Panc1 (cell line): ENCODE measurements at regions not wholly inside any gene's neighbourhood (a gene's known extent, or its start where the extent isn't known, plus 50 kb on each side); places are given as distances from the start of the nearest gene placed in this dataset.

Source experiments
- ATAC-seq: fragments of 200-7000 bp; cut with Tn5 transposase; 2 replicates; pipeline ENCODE4 v1.9.1; 2020; ENCODE audit warnings: mild to moderate bottlenecking, moderate library complexity
- BruUV-seq: library from RNA; stranded (reverse); fragments of 400-500 nt; replicated peaks from 2 replicates; lab custom pipeline; 2021; lab: Mats Ljungman, UMichigan
- CTCF ChIA-PET: fragments of 300-600 bp; sonication (Branson Sonifier 250); formaldehyde crosslinking; loops from one replicate; lab custom pipeline; 2022; ENCODE audit warnings: antibody characterized with exemption; lab: Charles Lee
- POLR2A ChIA-PET: fragments of 300-600 bp; sonication (Branson Sonifier 250); formaldehyde crosslinking; loops from one replicate; lab custom pipeline; 2022; ENCODE audit warnings: antibody characterized with exemption; lab: Charles Lee
- DNase-seq: peaks from one replicate; pipeline ENCODE4 v3.0.0-alpha.2; 2010; ENCODE audit warnings: low read depth, low spot score
- H3K27ac ChIP-seq: 2 replicates; pipeline ENCODE4 v1.5.1; 2011; ENCODE audit warnings: mild to moderate bottlenecking, low read length, inconsistent platforms
- H3K27me3 ChIP-seq: fragments of 200-500 bp; sonication (Bioruptor generic); 2 replicates; pipeline ENCODE4 v1.6.0; 2014; ENCODE audit warnings: low read length, inconsistent platforms; ENCODE audit not compliant: control insufficient read depth, insufficient read depth
- H3K36me3 ChIP-seq: fragments of 200-500 bp; sonication (Bioruptor generic); 2 replicates; pipeline ENCODE4 v1.5.1; 2014; ENCODE audit warnings: inconsistent platforms, mild to moderate bottlenecking, low read length, moderate library complexity; ENCODE audit not compliant: control insufficient read depth, insufficient read depth
- H3K4me1 ChIP-seq: 2 replicates; pipeline ENCODE4 v1.5.1; 2011; ENCODE audit warnings: inconsistent platforms, mild to moderate bottlenecking, low read length, moderate library complexity; ENCODE audit not compliant: control insufficient read depth, insufficient read depth
- H3K4me3 ChIP-seq, 2 experiments: 2 replicates each; pipeline ENCODE4 v1.5.1; 2011 to 2012; ENCODE audit warnings: low read depth in 2 of 2, low read length in 2 of 2, mild to moderate bottlenecking in 2 of 2, inconsistent platforms in 1 of 2, moderate library complexity in 1 of 2
- H3K9me3 ChIP-seq: fragments of 200-500 bp; sonication (Bioruptor generic); 2 replicates; pipeline ENCODE4 v1.5.1; 2014; ENCODE audit warnings: low read depth, mild to moderate bottlenecking, inconsistent platforms, low read length, moderate library complexity; ENCODE audit not compliant: control insufficient read depth, insufficient read depth
- POLR2AphosphoS5 ChIP-seq: IDR thresholded peaks from 2 replicates; pipeline ENCODE4 v1.6.1; 2012; ENCODE audit warnings: mild to moderate bottlenecking, low read depth, low read length, moderate library complexity
- SIN3A ChIP-seq: IDR thresholded peaks from 2 replicates; pipeline ENCODE4 v1.6.1; 2012; ENCODE audit warnings: low read depth, mild to moderate bottlenecking, low read length, moderate library complexity, borderline replicate concordance; ENCODE audit not compliant: insufficient read depth
- TCF7L2 ChIP-seq: IDR thresholded peaks from 2 replicates; pipeline ENCODE4 v1.6.1; 2011; ENCODE audit warnings: mild to moderate bottlenecking, low read depth, low read length, inconsistent platforms
- in situ Hi-C: cut with HindIII; loops from 2 replicates; pipeline ENCODE4 v1.10.0; 2016; ENCODE audit warnings: low sequenced_read_pairs, low pct_unique_long_range_greater_than_20kb
- intact Hi-C: fragments of 100-400 bp; cut with micrococcal nuclease; formaldehyde crosslinking; loops from one replicate; pipeline ENCODE4 v1.10.0; 2022; ENCODE audit not compliant: unreplicated experiment
- TF ChIP-seq, protein P1 (sequence below): fragments of 450-650 bp; IDR thresholded peaks from 2 replicates; pipeline ENCODE4 v1.5.1; 2017; ENCODE audit warnings: mild to moderate bottlenecking
- TF ChIP-seq, protein P2 (sequence below), 2 experiments: IDR thresholded peaks; 2 replicates each; pipeline ENCODE4 v1.6.1; 2011 to 2012; ENCODE audit warnings: low read depth in 2 of 2, control low read depth in 1 of 2, low read length in 1 of 2, mild to moderate bottlenecking in 1 of 2, moderate library complexity in 1 of 2; ENCODE audit not compliant: insufficient read depth in 1 of 2

GRCh38 chr9:90464978-90465377, 177.6 kb downstream of the DIRAS2 start:
- intact Hi-C loops (no loop called here), in situ Hi-C loops (no loop called here)
- no peak for ATAC-seq
- ChIA-PET CTCF (no interaction called here), POLR2A (no interaction called here)
- no TSS peak for BruUV-seq
- TF ChIP-seq, protein P1, sequence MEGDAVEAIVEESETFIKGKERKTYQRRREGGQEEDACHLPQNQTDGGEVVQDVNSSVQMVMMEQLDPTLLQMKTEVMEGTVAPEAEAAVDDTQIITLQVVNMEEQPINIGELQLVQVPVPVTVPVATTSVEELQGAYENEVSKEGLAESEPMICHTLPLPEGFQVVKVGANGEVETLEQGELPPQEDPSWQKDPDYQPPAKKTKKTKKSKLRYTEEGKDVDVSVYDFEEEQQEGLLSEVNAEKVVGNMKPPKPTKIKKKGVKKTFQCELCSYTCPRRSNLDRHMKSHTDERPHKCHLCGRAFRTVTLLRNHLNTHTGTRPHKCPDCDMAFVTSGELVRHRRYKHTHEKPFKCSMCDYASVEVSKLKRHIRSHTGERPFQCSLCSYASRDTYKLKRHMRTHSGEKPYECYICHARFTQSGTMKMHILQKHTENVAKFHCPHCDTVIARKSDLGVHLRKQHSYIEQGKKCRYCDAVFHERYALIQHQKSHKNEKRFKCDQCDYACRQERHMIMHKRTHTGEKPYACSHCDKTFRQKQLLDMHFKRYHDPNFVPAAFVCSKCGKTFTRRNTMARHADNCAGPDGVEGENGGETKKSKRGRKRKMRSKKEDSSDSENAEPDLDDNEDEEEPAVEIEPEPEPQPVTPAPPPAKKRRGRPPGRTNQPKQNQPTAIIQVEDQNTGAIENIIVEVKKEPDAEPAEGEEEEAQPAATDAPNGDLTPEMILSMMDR, result no peak
- TF ChIP-seq POLR2AphosphoS5 (no peak), SIN3A (no peak), TCF7L2 (no peak)
- TF ChIP-seq, protein P2, sequence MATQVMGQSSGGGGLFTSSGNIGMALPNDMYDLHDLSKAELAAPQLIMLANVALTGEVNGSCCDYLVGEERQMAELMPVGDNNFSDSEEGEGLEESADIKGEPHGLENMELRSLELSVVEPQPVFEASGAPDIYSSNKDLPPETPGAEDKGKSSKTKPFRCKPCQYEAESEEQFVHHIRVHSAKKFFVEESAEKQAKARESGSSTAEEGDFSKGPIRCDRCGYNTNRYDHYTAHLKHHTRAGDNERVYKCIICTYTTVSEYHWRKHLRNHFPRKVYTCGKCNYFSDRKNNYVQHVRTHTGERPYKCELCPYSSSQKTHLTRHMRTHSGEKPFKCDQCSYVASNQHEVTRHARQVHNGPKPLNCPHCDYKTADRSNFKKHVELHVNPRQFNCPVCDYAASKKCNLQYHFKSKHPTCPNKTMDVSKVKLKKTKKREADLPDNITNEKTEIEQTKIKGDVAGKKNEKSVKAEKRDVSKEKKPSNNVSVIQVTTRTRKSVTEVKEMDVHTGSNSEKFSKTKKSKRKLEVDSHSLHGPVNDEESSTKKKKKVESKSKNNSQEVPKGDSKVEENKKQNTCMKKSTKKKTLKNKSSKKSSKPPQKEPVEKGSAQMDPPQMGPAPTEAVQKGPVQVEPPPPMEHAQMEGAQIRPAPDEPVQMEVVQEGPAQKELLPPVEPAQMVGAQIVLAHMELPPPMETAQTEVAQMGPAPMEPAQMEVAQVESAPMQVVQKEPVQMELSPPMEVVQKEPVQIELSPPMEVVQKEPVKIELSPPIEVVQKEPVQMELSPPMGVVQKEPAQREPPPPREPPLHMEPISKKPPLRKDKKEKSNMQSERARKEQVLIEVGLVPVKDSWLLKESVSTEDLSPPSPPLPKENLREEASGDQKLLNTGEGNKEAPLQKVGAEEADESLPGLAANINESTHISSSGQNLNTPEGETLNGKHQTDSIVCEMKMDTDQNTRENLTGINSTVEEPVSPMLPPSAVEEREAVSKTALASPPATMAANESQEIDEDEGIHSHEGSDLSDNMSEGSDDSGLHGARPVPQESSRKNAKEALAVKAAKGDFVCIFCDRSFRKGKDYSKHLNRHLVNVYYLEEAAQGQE (IDR thresholded peaks at IDR 0.05; ENCODE audit: insufficient read depth in 1 of 2, low read depth in 2 of 2, low read length in 1 of 2), result no peak
- Histone ChIP-seq H3K4me1 (no peaks in the 10 kb centered on the region), H3K27ac (no peak overlapping the region), H3K4me3 (no peak overlapping the region), H3K36me3 (no peaks in the 10 kb centered on the region), H3K9me3 (no peaks in the 10 kb centered on the region), H3K27me3 (no peaks in the 10 kb centered on the region)
- no peak for DNase-seq

DNA sequence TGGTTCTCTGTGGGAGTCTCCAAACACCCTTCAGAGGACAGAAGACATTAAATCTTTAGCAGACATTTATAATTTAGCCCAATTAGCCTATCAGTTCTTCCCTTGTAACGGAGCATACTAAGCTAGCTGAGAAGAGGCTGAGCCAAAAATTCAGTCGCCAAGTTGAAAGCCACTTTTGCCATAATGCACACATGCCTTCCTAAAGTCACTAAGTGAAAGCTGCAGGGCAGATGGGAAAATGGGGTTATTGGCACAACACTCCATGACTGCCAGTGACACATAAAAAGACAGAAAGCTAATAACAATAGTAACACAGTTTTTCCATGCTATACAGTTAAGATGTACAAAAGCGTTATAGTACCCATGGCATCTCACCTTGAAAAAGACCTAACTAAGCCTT, 176.2 kb downstream of the DIRAS2 start:
- CTCF ChIA-PET, result no interaction called here
- no peaks in the 10 kb centered on the region for H3K36me3 ChIP-seq
- in situ Hi-C loops, result no loop called here
- TF ChIP-seq SIN3A (no peak), POLR2AphosphoS5 (no peak)
- TF ChIP-seq, protein P1, result no peak
- no peak overlapping the region for H3K4me3 ChIP-seq
- H3K27me3 ChIP-seq, result no peaks in the 10 kb centered on the region
- intact Hi-C loops, result no loop called here
- POLR2A ChIA-PET, result no interaction called here
- DNase-seq (no peak), ATAC-seq (no peak)
- H3K27ac ChIP-seq, result no peak overlapping the region
- H3K4me1 ChIP-seq, result no peaks in the 10 kb centered on the region
- H3K9me3 ChIP-seq, result no peaks in the 10 kb centered on the region
- BruUV-seq, result no TSS peak
